K562 (cell line): ENCODE measurements at regions not wholly inside any gene's neighbourhood (a gene's known extent, or its start where the extent isn't known, plus 50 kb on each side); places are given as distances from the start of the nearest gene placed in this dataset.

ENCODE experiments used
- ATAC-seq: fragments of 200-7000 bp; cut with Tn5 transposase; 3 replicates; pipeline ENCODE4 v1.9.1; 2020; ENCODE audit warnings: moderate library complexity
- BruUV-seq: library from RNA; stranded (reverse); fragments of 400-500 nt; replicated peaks from 2 replicates; lab custom pipeline; 2021; lab: Mats Ljungman, UMichigan
- CTCF ChIA-PET: fragments of 300-600 bp; formaldehyde crosslinking; extraction: SDS; loops from one replicate; lab custom pipeline; 2021; ENCODE audit warnings: low intra/inter-chr PET ratio; lab: Yijun Ruan, JAX
- POLR2A ChIA-PET: fragments of 300-600, 350-650 bp; sonication (Branson Sonifier 250); formaldehyde crosslinking; extraction: SDS; loops from one replicate; lab custom pipeline; 2021; ENCODE audit warnings: antibody characterized with exemption, inconsistent platforms; lab: Yijun Ruan, JAX
- DNase-seq, 4 experiments: peaks; one replicate each; pipeline versions ENCODE4 v3.0.0 to v3.0.0-alpha.2; 2011 to 2018; ENCODE audit warnings: low spot score in 3 of 4, mixed read lengths in 3 of 4; ENCODE audit errors: extremely low read depth in 1 of 4
- FAIRE-seq: peaks from 2 replicates; lab custom pipeline; 2011; peaks lifted over from hg19 to GRCh38; lab: Jason Lieb, UNC
- H2AFZ ChIP-seq: 2 replicates; pipeline ENCODE4 v1.6.0; 2011; ENCODE audit warnings: low read depth, low read length, control low read depth, inconsistent platforms
- H3K27ac ChIP-seq: fragments of 200-600 bp; 3 replicates; pipeline ENCODE4 v1.8.0; 2011; ENCODE audit warnings: low read depth, mild to moderate bottlenecking, control low read depth, inconsistent platforms, low read length, moderate library complexity, mixed read lengths; ENCODE audit errors: extremely low read depth
- H3K27me3 ChIP-seq, 2 experiments: fragments of 300-600 bp in 1 of 2; 2 replicates in 1 of 2; 3 replicates in 1 of 2; pipeline versions ENCODE4 v1.6.0 to v1.8.0; 2011; ENCODE audit warnings: inconsistent platforms in 2 of 2, low read length in 2 of 2, mild to moderate bottlenecking in 1 of 2, mixed read lengths in 1 of 2, moderate library complexity in 1 of 2; ENCODE audit not compliant: control insufficient read depth in 2 of 2, insufficient read depth in 2 of 2
- H3K36me3 ChIP-seq: fragments of 300-600 bp; 3 replicates; pipeline ENCODE4 v1.8.0; 2011; ENCODE audit warnings: mild to moderate bottlenecking, low read length, inconsistent platforms; ENCODE audit not compliant: control insufficient read depth, insufficient read depth
- H3K4me1 ChIP-seq, 2 experiments: fragments of 200-600 bp in 1 of 2; replicated peaks in 1 of 2; 2 replicates in 1 of 2; 3 replicates in 1 of 2; pipeline versions ENCODE4 v1.5.1 to v1.8.0; 2011; ENCODE audit warnings: inconsistent platforms in 2 of 2, low read length in 2 of 2, mild to moderate bottlenecking in 1 of 2, mixed read lengths in 1 of 2, moderate library complexity in 1 of 2; ENCODE audit not compliant: control insufficient read depth in 2 of 2, insufficient read depth in 2 of 2
- H3K4me2 ChIP-seq: 2 replicates; pipeline ENCODE4 v1.6.1; 2011; ENCODE audit warnings: low read length, control low read depth, inconsistent platforms, mixed read lengths; ENCODE audit not compliant: insufficient read depth
- H3K4me3 ChIP-seq: fragments of 200-600 bp; sonication (generic), shearing (Covaris generic); 2 replicates; pipeline ENCODE4 v1.5.1; 2016; ENCODE audit warnings: control low read depth, inconsistent platforms
- H3K79me2 ChIP-seq: fragments of 200-600 bp; 3 replicates; pipeline ENCODE4 v1.8.0; 2011; ENCODE audit warnings: low read length, inconsistent platforms; ENCODE audit not compliant: control insufficient read depth, insufficient read depth
- H3K9ac ChIP-seq, 2 experiments: 2 replicates each; pipeline versions ENCODE4 v1.6.0 to v1.6.1; 2011; ENCODE audit warnings: low read depth in 2 of 2, low read length in 2 of 2, control low read depth in 1 of 2, inconsistent platforms in 1 of 2, mild to moderate bottlenecking in 1 of 2, mixed read lengths in 1 of 2; ENCODE audit not compliant: insufficient read depth in 1 of 2
- H3K9me1 ChIP-seq: one replicate; pipeline ENCODE4 v1.6.0; 2011; ENCODE audit warnings: inconsistent platforms, mild to moderate bottlenecking, low read length, moderate library complexity; ENCODE audit not compliant: control insufficient read depth, insufficient read depth
- H3K9me3 ChIP-seq: replicated peaks from 2 replicates; pipeline ENCODE4 v1.5.1; 2011; ENCODE audit warnings: low read depth, low read length, inconsistent platforms; ENCODE audit not compliant: control insufficient read depth, insufficient read depth
- H4K20me1 ChIP-seq: replicated peaks from 2 replicates; pipeline ENCODE4 v1.6.1; 2011; ENCODE audit warnings: low read length, inconsistent platforms, mixed read lengths; ENCODE audit not compliant: control insufficient read depth, insufficient read depth
- GTF2E2 ChIP-seq: fragments of 200-800 bp; sonication (Bioruptor generic); IDR thresholded peaks from 2 replicates; pipeline ENCODE4 v1.6.1; 2016; ENCODE audit warnings: missing genetic modification characterization, missing compliant biosample characterization
- JUNB ChIP-seq: fragments of 450-650 bp; formaldehyde crosslinking; conservative IDR thresholded peaks from 2 replicates; pipeline ENCODE4 v1.4.0; 2020; ENCODE audit warnings: mild to moderate bottlenecking
- KDM1A ChIP-seq, 2 experiments: fragments of 450-650 bp; IDR thresholded peaks; 2 replicates each; pipeline ENCODE4 v1.6.1; 2016; ENCODE audit warnings: mild to moderate bottlenecking in 2 of 2
- KDM4B ChIP-seq, 2 experiments: fragments of 450-650 bp in 1 of 2; sonication (generic) in 1 of 2; IDR thresholded peaks; 2 replicates each; pipeline ENCODE4 v1.6.1; 2016 to 2017; ENCODE audit warnings: borderline replicate concordance in 2 of 2, antibody characterized with exemption in 1 of 2, low read depth in 1 of 2, mild to moderate bottlenecking in 1 of 2
- LCOR ChIP-seq: sonication (generic); formaldehyde crosslinking; IDR thresholded peaks from 2 replicates; pipeline ENCODE4 v1.8.0; 2022; ENCODE audit warnings: mild to moderate bottlenecking, missing genetic modification reagents
- NR4A1 ChIP-seq, 2 experiments: fragments of 250-450 bp in 1 of 2; fragments of 450-650 bp in 1 of 2; sonication (Bioruptor Pico) in 1 of 2; IDR thresholded peaks; 2 replicates each; pipeline versions ENCODE4 v1.4.0 to v1.6.1; 2016 to 2020; ENCODE audit warnings: mild to moderate bottlenecking in 2 of 2, missing compliant biosample characterization in 1 of 2, missing genetic modification characterization in 1 of 2, moderate library complexity in 1 of 2
- SMARCE1 ChIP-seq: fragments of 450-650 bp; IDR thresholded peaks from 2 replicates; pipeline ENCODE4 v1.7.1; 2016; ENCODE audit warnings: mild to moderate bottlenecking
- TEAD2 ChIP-seq: fragments of 450-650 bp; IDR thresholded peaks from 2 replicates; pipeline ENCODE4 v1.6.1; 2016; ENCODE audit warnings: missing genetic modification characterization, control low read depth, missing compliant biosample characterization
- YY1 ChIP-seq, 3 experiments: IDR thresholded peaks; 2 replicates each; pipeline ENCODE4 v1.6.1; 2011; ENCODE audit warnings: low read length in 2 of 3, mild to moderate bottlenecking in 2 of 3, moderate library complexity in 2 of 3, borderline replicate concordance in 1 of 3, control low read depth in 1 of 3, low read depth in 1 of 3; ENCODE audit not compliant: insufficient read depth in 3 of 3, insufficient replicate concordance in 2 of 3, control insufficient read depth in 1 of 3, insufficient read length in 1 of 3; ENCODE audit errors: extremely low read depth in 1 of 3
- ZKSCAN8 ChIP-seq: fragments of 200-800 bp; sonication (Bioruptor generic); IDR thresholded peaks from 2 replicates; pipeline ENCODE4 v1.6.1; 2016; ENCODE audit warnings: missing genetic modification characterization, missing compliant biosample characterization
- WGBS: fragments of 100-300 bp; shearing (Covaris generic); methylation state at CpG from one replicate; pipeline ENCODE4 v1.1.6; 2016; ENCODE audit warnings: low coverage, mixed read lengths; ENCODE audit not compliant: insufficient coverage; ENCODE audit errors: missing lambda C conversion rate; 5-methylcytosine and 5-hydroxymethylcytosine counted together
- in situ Hi-C: fragments of 300-500 bp; cut with MboI; formaldehyde crosslinking; loops from 4 replicates; pipeline ENCODE4 v1.15.0; 2018; ENCODE audit warnings: inconsistent platforms, mixed read lengths
- intact Hi-C: fragments of 100-400 bp; cut with micrococcal nuclease; formaldehyde crosslinking; loops from 2 replicates; pipeline ENCODE4 v1.14.2; 2022
- TF ChIP-seq, protein P1 (sequence below): fragments of 250-450 bp; sonication (Bioruptor Pico); IDR thresholded peaks from 2 replicates; pipeline ENCODE4 v1.9.0; 2021; ENCODE audit warnings: mild to moderate bottlenecking, inconsistent platforms
- TF ChIP-seq, protein P2 (sequence below): fragments of 250-450 bp; sonication (Bioruptor Pico); IDR thresholded peaks from 2 replicates; pipeline ENCODE4 v1.9.0; 2021; ENCODE audit warnings: mild to moderate bottlenecking

DNA sequence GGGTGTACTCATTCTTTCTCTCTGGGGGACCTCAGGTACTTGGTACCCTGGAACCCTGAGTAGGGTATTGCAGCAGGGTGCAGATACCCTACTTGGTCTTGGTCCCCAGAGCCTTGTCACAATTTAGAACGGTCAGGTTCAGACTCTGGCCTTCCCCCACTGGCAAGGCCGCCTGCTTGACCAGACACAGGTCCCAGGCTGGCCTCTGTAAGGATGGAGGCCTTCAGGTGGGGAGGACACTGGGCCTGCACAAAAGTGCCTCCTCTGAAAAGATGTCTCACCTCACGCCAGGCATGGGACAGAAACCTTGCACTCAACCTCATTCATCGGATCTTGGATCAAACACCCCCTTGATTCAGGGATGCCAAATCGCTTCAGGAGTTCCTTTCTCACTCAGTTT is 158.4 kb downstream of the KLF13 start:
- Histone ChIP-seq H3K9ac (no peak overlapping the region), H3K9me1 (no peaks in the 10 kb centered on the region), H4K20me1 (peaks cover 4% of the 10 kb centered on the region; the same call in 1 of the 2 replicates), H3K4me2 (no peak overlapping the region), H3K27ac (no peak overlapping the region), H2AFZ (no peak overlapping the region), H3K79me2 (no peaks in the 10 kb centered on the region), H3K27me3 (peaks cover 0 to 26% of the 10 kb centered on the region in 2 experiments; a peak in 2 of 5 replicates), H3K9me3 (no peaks in the 10 kb centered on the region), H3K36me3 (no peaks in the 10 kb centered on the region), H3K4me1 (peaks cover 0 to 4% of the 10 kb centered on the region in 2 experiments; a peak in 2 of 5 replicates), H3K4me3 (no peak overlapping the region)
- DNase-seq (no peak), ATAC-seq (no peak), FAIRE-seq (no peak)
- 0% methylated on average over 5 of the region's 5 CpGs for WGBS
- intact Hi-C loops: loop anchor here (5.0 kb wide), 2 partner anchors 48 to 268 kb away; no protein-coding TSS in a partner anchor
- TF ChIP-seq, protein P1, sequence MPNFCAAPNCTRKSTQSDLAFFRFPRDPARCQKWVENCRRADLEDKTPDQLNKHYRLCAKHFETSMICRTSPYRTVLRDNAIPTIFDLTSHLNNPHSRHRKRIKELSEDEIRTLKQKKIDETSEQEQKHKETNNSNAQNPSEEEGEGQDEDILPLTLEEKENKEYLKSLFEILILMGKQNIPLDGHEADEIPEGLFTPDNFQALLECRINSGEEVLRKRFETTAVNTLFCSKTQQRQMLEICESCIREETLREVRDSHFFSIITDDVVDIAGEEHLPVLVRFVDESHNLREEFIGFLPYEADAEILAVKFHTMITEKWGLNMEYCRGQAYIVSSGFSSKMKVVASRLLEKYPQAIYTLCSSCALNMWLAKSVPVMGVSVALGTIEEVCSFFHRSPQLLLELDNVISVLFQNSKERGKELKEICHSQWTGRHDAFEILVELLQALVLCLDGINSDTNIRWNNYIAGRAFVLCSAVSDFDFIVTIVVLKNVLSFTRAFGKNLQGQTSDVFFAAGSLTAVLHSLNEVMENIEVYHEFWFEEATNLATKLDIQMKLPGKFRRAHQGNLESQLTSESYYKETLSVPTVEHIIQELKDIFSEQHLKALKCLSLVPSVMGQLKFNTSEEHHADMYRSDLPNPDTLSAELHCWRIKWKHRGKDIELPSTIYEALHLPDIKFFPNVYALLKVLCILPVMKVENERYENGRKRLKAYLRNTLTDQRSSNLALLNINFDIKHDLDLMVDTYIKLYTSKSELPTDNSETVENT (CRISPR knock-in tag): no peak
- TF ChIP-seq SMARCE1 (no peak), ZKSCAN8 (CRISPR knock-in tag) (no peak), GTF2E2 (tag) (no peak), YY1 (IDR thresholded peaks at IDR 0.05; ENCODE audit: borderline replicate concordance in 1 of 3, control insufficient read depth in 1 of 3, extremely low read depth in 1 of 3, insufficient read depth in 3 of 3, insufficient read length in 1 of 3, insufficient replicate concordance in 2 of 3, low read depth in 1 of 3, low read length in 2 of 3) (no peak), LCOR (no peak), KDM4B (IDR thresholded peaks at IDR 0.05; ENCODE audit: borderline replicate concordance in 2 of 2, low read depth in 1 of 2) (no peak), TEAD2 (tag) (no peak), KDM1A (IDR thresholded peaks at IDR 0.05) (no peak), NR4A1 (CRISPR knock-in tag; IDR thresholded peaks at IDR 0.05) (no peak), NR4A1 (tag; IDR thresholded peaks at IDR 0.05) (no peak), JUNB (CRISPR knock-in tag) (no peak)
- TF ChIP-seq, protein P2, sequence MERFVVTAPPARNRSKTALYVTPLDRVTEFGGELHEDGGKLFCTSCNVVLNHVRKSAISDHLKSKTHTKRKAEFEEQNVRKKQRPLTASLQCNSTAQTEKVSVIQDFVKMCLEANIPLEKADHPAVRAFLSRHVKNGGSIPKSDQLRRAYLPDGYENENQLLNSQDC (CRISPR knock-in tag): no peak
- in situ Hi-C loops: loop anchor here (5.0 kb wide), 2 partner anchors 48 to 283 kb away; no protein-coding TSS in a partner anchor
- CTCF ChIA-PET: interaction anchor here (0.5 kb wide), 1 partner anchor 271 kb away, joined by 3 read pairs; no protein-coding TSS in a partner anchor
- BruUV-seq: no TSS peak
- POLR2A ChIA-PET: no interaction called here
